NCI-H1436 (cell line): ENCODE measurements at regions not wholly inside any gene's neighbourhood (a gene's known extent, or its start where the extent isn't known, plus 50 kb on each side); places are given as distances from the start of the nearest gene placed in this dataset.
"Not testable (repeated sequence)": the region's sequence is repeated elsewhere in the genome, so short reads cannot be mapped to it uniquely, and the experiment has no call there.

Source experiments
- DNase-seq: peaks from one replicate; lab custom pipeline; 2025; lab: John Stamatoyannopoulos, UW

GRCh38 chr14:34172550-34173368 is 221.9 kb upstream of the EGLN3 start:
- DNase-seq = no peak

GRCh38 chr14:34172173-34172451 is 221.2 kb upstream of the EGLN3 start:
- no peak for DNase-seq

- DNase-seq = no peak
Measured at GRCh38 chr14:34171431-34172172, 220.7 kb upstream of the EGLN3 start.

- no peak for DNase-seq
Measured at GRCh38 chr14:34170882-34171281, 220.0 kb upstream of the EGLN3 start.

- DNase-seq = no peak
Measured at GRCh38 chr14:34169561-34169960, 218.7 kb upstream of the EGLN3 start.

GRCh38 chr14:34168656-34169055 is 217.8 kb upstream of the EGLN3 start:
- no peak for DNase-seq

- DNase-seq = no peak
Measured at GRCh38 chr14:34165847-34166350, 215.0 kb upstream of the EGLN3 start.

- DNase-seq = no peak
Measured at GRCh38 chr14:34164162-34164864, 213.4 kb upstream of the EGLN3 start.

GRCh38 chr14:34161351-34162082 is 210.6 kb upstream of the EGLN3 start:
- DNase-seq = no peak

- DNase-seq = no peak
Measured at GRCh38 chr14:34160619-34161018, 209.7 kb upstream of the EGLN3 start.

GRCh38 chr14:34157651-34158050 is 206.8 kb upstream of the EGLN3 start:
- DNase-seq = no peak

GRCh38 chr14:34147461-34147860 is 196.6 kb upstream of the EGLN3 start:
- DNase-seq = no peak

- DNase-seq = not testable (repeated sequence)
Measured at GRCh38 chr14:34140127-34140526, 189.3 kb upstream of the EGLN3 start.

GRCh38 chr14:34139160-34140121 is 188.6 kb upstream of the EGLN3 start:
- peak; percentile 13 for DNase-seq

- DNase-seq = no peak
Measured at GRCh38 chr14:34138175-34138574, 187.3 kb upstream of the EGLN3 start.

- DNase-seq = no peak
Measured at GRCh38 chr14:34137001-34137745, 186.3 kb upstream of the EGLN3 start.

- no peak for DNase-seq
Measured at GRCh38 chr14:34135492-34135891, 184.6 kb upstream of the EGLN3 start.

- DNase-seq = no peak
Measured at GRCh38 chr14:34134484-34134883, 183.6 kb upstream of the EGLN3 start.

- DNase-seq = no peak
Measured at GRCh38 chr14:34129927-34130552, 179.2 kb upstream of the EGLN3 start.

- no peak for DNase-seq
Measured at GRCh38 chr14:34128665-34129064, 177.8 kb upstream of the EGLN3 start.
